ENCODE measurements at regions not wholly inside any gene's neighbourhood (a gene's known extent, or its start where the extent isn't known, plus 50 kb on each side); places are given as distances from the start of the nearest gene placed in this dataset.
"Not testable (repeated sequence)": the region's sequence is repeated elsewhere in the genome, so short reads cannot be mapped to it uniquely, and the experiment has no call there.

DNA sequence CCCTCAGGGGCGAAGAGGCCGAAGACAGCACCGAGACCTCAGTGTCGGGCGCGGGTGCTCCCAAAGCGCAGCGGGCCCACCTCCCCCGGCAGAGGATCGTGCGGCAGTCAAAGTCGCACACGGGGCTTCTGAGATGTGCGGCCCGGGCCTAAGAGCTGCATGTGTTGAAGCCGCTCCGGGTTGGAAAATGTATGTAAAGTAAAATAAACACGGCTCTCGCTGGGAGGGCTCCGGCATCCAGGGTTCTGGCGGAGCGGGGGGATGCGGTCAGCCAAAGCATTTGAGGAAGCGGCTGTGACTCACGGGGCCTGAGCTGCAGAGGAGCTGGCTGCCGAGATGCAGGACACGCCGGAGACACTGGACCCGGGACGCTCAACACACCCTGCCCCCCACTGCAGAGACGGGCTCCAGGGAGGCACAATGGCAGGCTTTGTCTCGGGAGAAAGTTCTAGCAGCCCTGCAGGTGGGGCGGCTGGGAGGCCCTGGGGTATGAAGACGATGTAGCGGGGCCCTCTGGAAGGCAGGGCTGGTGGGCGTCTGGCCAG, 185.8 kb downstream of the NPIPB11 start:
- DNase-seq (ENCODE audit: low read depth in 1 of 2, low spot score in 1 of 2), result not testable (repeated sequence)

GRCh38 chr16:29219966-29220646, 186.4 kb downstream of the NPIPB11 start:
- DNase-seq (ENCODE audit: low read depth in 1 of 2, low spot score in 1 of 2), result not testable (repeated sequence)

DNA sequence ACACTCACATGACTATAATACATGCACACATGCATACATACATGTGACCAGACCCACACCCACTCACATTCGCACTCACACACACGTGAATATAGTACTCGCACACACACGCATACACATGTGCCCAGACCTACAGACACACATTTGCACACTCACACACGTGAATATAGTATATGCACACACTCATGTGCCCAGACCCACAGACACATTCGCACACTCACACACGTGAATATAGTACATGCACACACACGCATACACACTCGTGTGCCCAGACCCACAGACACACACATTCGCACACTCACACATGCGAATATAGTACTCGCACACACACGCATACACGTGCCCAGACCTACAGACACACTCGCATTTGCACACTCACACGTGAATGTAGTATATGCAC, 186.9 kb downstream of the NPIPB11 start:
- not testable (repeated sequence) for DNase-seq (ENCODE audit: low read depth in 1 of 2, low spot score in 1 of 2)

- DNase-seq (ENCODE audit: low read depth in 1 of 2, low spot score in 1 of 2), result not testable (repeated sequence)
Measured at GRCh38 chr16:29218649-29219048, 187.9 kb downstream of the NPIPB11 start.

DNA sequence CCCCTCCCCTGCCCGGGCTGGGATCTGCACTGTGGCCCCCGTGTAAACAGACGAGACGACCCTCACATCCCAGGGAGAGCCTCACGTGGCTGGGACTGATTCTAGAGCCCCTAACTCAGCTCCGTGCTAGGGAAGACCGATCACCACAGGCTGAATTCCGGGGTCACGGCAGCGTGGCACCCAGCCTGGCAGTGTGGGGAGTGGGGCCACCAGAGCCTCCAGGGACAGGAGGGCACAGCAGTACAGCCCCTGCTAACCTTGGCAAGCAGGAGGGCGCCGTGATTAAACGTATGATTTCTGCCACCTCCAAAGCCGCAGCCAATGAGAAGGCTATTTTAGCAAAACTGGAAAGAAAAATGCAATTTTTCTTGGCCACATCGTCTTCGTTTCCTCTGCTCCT, 188.3 kb downstream of the NPIPB11 start:
- DNase-seq (ENCODE audit: low read depth in 1 of 2, low spot score in 1 of 2), result not testable (repeated sequence)

GRCh38 chr16:29217752-29218126, 188.8 kb downstream of the NPIPB11 start:
- DNase-seq (ENCODE audit: low read depth in 1 of 2, low spot score in 1 of 2), result not testable (repeated sequence)

DNA sequence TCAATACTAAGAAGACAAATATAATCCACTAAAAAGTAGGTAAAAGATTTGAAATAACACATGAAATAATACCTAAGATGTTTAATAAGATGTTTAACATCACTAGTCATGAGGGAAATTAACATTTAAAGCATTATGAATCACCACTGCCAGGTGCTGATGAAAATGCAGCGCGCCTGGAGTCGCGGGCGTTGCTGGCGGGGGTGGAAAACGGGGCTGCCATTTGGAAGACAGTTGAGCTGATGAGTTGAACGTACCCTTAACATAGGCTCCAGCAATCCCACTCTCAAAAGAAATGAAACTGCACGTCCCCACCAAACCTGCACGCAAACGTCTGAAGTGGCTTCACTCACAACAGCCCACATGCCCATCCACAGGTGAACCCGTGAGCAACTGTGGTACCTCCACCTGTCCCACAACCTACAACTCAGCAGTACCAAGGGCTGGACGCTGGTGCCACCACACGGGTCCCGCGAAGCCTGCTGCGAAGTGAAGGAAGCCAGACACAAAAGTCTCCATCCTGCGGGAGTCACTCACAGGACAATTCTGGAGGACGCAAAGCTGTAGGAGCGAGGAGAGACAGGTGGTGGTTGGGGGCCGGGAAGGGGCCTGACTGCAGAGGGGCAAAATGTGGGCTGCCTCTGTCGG, 189.3 kb downstream of the NPIPB11 start:
- not testable (repeated sequence) for DNase-seq (ENCODE audit: low read depth in 1 of 2, low spot score in 1 of 2)

GRCh38 chr16:29213770-29214169, 192.7 kb downstream of the NPIPB11 start:
- not testable (repeated sequence) for DNase-seq (ENCODE audit: low read depth in 1 of 2, low spot score in 1 of 2)

GRCh38 chr16:29213251-29213650, 193.3 kb downstream of the NPIPB11 start:
- not testable (repeated sequence) for DNase-seq (ENCODE audit: low read depth in 1 of 2, low spot score in 1 of 2)

DNA sequence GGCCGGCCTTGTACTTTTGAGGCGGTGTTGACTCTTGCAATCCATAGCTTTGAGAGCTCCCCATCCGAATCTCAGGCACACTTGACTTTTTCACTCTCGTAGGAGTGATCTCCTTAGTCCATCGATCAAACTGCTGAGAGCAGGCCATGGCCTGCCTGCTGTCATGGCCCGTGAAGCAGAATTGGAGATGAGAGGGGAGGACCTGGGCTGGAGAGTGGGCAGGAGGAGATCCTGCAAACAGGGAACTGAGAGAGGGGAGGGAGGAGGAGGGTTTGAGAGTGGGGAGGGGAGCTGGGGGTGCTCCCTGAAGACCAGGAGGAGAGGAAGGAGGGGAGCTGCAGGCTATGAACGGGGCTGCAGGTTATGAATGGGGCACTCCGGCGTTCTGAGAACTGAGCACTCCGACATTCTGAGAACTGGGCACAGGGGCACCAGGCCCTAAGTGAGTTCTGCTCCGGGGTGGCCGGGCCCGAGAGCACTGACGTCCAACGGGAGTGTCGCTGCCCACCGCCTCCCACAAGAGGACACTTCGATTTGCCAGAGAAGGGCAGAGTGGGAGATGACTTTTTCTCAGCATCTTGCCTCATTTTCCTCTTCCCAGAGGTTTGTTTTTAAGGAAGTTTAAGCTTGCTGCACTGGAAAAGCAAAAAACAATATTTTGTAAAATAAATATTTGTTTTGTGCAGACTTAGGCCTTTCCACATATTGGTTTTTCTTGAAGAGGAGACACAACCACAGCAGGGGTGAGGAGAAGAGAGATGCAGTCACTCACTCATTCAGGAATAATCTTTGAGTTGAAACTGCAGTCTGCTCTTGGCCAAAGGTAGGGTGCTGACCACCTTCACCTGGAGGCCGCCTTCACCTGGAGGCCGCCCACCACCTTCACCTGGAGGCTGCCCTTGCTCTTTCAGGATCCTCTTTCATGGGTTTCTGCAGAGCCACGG, 194.2 kb downstream of the NPIPB11 start:
- not testable (repeated sequence) for DNase-seq (ENCODE audit: low read depth in 1 of 2, low spot score in 1 of 2)

DNA sequence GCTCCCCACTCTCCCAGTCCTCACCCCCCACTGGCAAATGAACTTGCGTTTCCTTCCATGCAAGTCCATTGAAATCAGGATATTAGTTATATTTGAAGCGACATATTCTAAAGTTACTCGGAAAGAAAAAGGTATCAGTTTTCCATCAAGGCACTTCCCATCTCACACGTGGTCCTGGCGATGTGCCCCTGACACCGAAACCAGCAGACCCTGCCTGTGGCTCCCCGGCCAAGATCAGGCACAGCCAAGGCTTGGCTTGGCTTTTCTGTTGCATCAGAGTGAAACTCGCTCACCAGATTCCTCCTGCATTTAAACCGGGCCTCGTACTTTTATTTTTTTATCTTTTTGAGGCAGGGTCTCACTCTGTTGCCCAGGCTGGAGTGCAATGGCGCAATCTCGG, 195.1 kb downstream of the NPIPB11 start:
- DNase-seq (ENCODE audit: low read depth in 1 of 2, low spot score in 1 of 2), result not testable (repeated sequence)

DNA sequence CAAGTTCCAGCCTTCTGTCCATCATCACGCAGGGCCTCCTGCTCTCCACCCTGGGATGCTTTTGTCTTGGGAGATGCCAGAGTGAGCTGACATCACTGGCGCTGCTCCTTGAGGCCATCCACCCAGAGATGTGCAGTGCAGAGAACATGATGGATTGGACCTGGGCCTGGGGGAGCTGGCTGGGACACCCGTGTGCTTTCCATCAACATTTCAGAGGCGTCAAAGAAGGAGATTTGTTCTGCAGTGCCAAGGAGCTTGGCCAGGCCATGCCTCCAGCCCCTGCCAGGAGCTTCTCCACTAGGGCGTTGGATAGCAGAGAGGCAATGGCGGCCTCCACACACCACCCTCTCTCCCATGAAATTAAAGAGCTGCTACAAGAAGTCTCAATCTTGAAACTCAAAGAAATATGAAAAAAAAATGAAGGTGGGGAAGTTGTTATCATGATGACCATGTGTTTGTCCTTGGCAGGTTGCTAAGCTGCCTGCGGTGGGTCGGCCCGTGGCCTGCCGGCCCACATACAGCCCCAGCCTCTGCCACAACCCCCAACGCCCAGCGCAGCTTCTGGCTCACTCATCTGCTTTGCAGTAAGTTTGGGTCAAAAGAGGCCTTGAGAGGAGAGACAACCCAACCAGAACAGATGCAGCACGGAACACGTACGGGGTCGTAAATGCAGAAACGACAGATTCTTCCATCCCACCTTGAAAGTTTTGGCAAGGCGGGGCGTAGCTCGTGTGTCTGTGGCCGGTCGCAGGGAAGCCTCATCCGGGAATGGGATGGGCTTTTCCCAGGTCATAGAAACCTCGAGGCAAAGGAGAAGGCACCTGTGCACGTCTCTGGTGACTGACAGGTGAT, 196.0 kb downstream of the NPIPB11 start:
- DNase-seq (ENCODE audit: low read depth in 1 of 2, low spot score in 1 of 2), result not testable (repeated sequence)

GRCh38 chr16:29206120-29206519, 200.4 kb downstream of the NPIPB11 start:
- not testable (repeated sequence) for DNase-seq (ENCODE audit: low read depth in 1 of 2, low spot score in 1 of 2)

DNA sequence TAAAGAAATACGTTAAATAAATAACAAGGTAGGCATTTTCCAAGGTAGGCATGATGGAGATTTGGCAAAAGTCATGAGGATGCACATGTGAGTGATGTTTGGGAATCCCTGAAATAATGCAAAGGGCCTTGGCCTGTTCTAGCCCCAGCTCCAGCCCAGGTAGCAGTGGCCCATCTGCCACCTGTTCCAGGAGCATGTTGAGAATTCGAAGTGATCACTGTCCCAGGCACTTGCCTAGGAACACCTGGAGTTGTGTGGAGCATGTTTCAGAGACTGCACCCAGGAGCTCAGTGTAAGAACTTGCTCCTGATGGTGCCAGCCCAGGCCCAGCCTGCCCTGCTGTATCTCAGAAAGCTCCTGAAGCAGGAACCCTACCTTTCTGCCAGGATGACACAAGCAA, 201.4 kb downstream of the NPIPB11 start:
- DNase-seq (ENCODE audit: low read depth in 1 of 2, low spot score in 1 of 2), result not testable (repeated sequence)

DNA sequence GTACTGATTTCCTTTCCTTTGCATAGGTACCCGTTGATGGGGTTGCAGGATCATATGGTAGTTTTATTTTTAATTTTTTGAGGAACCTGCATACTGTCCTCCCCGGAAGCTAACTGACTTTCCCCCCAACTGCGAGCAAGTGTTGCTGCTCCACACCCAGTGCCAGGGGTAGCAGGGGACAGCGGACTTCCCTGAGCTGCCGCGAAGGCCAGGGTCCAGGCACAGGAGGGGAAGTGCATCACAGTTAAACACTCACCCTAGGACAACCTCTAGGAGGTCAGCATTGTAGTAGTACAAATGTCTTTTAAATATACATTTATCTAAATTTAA, 201.7 kb downstream of the NPIPB11 start:
- no peak for DNase-seq (ENCODE audit: low read depth in 1 of 2, low spot score in 1 of 2)

DNA sequence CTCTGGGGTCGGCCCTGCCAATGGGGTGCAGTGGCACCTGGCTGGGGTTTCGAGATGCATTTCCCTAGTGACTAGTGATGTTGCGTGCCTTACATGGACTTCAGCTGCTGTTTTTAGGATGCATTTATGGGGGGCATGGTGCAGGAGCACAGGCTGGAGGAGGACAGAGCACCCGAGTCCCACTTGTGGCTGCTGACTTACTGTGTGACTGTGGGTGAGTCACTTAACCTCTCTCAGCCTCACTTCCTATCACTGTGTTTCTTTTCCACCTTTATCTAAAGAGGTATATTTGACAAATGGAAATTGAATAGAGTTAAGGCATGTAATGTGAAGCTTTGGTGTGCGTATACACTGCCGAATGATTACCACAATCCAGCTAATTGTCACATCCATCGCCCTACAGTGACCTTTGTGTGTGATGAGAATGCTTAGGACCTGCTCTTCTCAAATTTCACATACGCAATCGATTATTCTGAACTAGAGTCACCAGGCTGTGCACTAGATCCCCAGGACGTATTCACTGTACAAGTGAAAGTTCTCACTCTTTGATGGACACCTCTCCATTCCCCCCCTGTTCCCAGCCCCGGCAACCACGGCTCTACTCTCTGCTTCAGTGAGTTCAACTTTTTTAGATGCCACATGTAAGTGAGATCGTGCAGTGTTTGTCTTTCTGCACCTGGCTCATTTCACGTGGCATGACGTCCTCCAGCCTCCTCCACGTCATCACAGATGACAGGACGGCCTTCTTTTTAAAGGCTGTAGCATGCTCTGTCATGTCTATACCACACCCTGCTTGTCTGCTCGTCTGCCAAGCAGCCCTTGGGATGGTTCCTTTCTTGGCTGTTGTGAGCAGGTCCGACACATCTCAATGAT, 202.3 kb downstream of the NPIPB11 start:
- not testable (repeated sequence) for DNase-seq (ENCODE audit: low read depth in 1 of 2, low spot score in 1 of 2)

DNA sequence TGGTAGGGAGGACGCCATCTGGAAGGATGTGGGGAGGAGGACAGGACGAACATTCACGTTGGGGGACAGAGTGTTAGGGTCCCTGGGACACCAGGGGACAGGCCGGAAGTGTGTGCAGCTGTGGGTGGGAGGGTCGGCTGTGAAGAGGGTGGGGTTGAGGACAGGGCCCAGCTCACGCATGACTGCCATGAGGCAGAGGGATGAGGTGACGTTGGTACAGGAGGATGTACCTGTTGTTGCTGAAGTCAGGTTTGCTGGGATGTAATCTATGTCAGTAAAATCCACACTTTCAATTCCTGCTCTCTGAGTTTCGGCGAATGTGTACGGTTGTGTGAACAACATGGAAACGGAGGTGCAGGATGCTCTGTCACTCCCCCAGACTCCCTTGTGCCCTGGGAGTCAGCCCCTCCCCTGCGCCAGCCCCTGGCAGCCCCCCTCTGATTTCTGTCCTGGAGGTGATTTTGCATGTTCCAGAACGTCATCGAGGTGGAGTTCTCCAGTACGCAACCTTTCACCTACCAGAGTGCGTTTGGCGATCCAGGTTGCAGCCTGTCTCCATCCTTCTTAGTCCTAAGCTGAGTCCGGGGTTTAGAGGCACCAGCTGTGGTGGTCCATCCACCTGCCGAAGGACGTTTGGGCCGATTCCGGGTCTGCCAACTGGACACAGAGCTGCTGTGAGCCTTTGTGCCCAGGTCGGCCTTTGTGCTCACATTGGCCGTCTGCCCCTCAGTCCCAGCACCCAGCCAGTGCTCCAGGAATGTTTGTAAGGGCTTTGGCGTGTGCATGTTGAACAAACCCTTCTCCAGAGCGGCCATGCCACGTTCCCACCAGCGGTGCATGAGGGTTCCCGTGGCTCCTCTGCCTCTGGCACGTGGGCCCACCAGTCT, 203.2 kb downstream of the NPIPB11 start:
- not testable (repeated sequence) for DNase-seq (ENCODE audit: low read depth in 1 of 2, low spot score in 1 of 2)

- not testable (repeated sequence) for DNase-seq (ENCODE audit: low read depth in 1 of 2, low spot score in 1 of 2)
Measured at GRCh38 chr16:29202642-29203041, 203.9 kb downstream of the NPIPB11 start.

Data from stimulated activated CD4-positive, alpha-beta T cell treated with anti-CD3 and anti-CD28 coated beads, Interleukin-15, amount 100 ng/mL, for 1 hour (primary cell).